NCI-H146 treated with DMSO at 0.1 percent for 48 hours (cell line): ENCODE measurements at regions not wholly inside any gene's neighbourhood (a gene's known extent, or its start where the extent isn't known, plus 50 kb on each side); places are given as distances from the start of the nearest gene placed in this dataset.

Experiments used
- DNase-seq: peaks from one replicate; lab custom pipeline; 2025; ENCODE audit not compliant: unreplicated experiment; lab: John Stamatoyannopoulos, UW

DNA sequence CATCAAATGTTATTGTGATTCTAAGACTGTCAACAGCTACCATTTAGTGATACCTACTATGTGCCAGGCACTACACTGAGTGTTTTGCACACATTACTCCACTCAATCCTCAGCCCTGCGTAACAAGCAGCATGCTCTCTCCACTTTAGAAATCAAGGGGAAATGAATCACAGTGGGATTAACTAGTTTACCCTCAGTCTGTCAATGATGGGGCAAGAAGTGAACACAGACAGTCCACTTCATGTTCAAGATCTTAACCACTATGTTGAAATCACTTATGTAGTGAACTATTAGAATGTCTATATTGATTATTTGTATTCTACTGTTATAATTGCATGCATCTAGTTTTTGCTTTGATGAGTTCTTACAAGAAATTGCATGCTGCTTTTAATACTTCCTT, 165.3 kb downstream of the LTN1 start:
- DNase-seq = no peak

- no peak for DNase-seq
These were observed 166.1 kb downstream of the LTN1 start for GRCh38 chr21:28826569-28826968.

DNA sequence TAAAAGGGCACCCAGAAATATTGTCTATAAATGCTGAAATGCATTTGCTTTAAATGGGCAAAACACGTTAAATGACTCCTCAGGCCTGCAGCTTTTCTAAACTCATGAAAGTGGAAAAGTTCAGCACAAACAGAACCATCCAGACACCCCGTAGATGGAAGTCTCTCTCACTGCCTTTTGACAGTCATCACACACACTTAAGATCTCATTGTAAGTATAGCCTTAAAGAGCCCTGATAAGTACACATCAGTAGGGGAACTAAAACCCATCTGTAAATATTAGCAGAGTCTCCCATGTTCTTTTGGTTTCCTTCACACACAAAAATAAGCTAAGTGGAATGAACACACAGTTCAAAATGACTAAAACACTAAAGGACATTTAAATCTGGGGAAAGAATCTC, 166.7 kb downstream of the LTN1 start:
- DNase-seq = no peak

- no peak for DNase-seq
These were observed 169.2 kb downstream of the LTN1 start for GRCh38 chr21:28823429-28823828.

DNA sequence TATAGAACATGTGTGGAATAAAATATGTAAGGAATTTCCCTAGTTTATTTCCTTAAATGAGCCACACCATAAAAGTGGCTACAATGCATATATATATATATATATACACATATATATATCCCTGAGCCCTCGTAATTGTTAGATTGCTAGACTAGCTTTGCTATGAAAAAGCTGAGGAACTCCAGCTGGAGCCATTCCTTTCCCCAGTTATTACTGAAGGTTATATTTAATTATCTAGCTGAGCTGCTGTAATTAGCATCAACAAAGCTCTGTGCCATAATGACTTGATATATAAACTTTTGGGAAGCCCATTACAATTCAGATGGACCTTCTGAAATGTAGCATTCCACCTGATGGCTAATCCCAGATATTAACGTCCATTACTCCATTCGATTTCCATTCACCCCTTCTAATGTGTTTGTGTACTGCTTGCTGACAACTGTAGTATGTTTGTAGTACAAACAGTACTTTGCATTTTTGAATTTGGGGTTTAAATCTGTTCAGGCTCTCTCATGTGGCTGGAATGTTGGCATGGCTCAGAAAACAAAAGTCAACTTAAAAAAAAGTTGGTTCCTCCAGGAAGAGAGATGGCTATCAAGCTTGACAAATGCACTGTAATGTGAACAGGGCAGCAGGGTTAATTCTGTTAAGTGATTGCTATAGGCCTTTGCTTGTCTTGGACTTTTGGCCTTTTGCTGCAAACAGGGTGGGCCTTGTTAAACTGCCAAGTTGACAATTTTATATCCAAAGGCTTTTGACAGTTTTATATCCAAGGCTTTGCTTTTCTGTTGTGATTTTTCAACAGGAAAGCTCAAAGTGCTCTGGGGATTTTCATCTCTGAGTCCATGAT, 170.0 kb downstream of the LTN1 start:
- DNase-seq = no peak

DNA sequence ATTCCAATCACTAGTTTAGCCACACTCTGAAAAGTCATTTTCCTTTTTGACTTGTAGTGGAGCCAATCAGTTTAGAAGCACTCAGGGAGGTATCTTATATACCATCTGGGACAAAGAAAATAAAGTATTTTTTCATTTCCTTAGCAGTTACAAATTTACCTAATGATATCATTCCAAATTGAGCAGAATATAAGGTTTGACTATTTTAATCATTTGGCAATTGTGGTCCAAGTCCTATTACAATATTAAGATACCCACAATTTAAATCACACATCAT, 170.6 kb downstream of the LTN1 start:
- DNase-seq = no peak

DNA sequence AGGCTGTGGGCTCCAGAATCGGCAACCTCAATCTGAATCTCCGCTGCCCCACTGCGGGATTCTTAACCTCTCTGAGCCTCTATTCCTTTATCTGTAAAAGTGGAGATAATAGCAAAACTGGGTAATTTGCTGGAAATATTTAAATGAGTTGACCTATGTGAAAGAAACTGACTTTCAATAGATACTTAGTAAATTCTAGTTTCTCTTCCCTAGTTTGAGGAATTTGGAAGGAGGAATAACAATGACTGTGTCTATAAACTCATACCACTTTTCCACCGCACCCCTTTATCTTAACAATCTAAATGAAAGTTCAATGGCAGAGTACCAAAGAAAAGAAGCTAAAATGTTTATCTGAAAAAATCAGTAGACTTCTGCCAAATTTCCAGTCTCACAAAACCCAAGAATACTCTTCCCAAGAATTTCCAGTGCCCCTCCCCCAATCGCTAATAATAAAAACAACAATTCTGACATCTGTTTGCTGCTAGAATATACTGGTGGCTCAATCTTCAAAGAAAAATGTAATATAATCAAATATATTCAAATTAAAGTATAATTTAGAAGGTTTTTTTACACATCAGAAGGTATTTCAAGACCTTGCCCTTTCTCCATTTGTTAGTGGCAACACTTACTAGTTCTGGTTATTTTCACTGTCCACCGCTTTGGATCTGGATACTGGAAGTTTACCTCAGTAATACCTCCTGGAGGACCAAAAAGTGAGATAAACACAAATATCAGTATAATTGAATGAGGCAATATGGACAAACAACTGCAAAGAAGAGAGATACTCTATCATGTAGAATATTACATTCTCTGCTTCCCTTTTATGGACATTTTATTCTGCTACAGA, 171.2 kb downstream of the LTN1 start:
- DNase-seq = no peak

GRCh38 chr21:28818663-28819278, 173.9 kb downstream of the LTN1 start:
- no peak for DNase-seq

DNA sequence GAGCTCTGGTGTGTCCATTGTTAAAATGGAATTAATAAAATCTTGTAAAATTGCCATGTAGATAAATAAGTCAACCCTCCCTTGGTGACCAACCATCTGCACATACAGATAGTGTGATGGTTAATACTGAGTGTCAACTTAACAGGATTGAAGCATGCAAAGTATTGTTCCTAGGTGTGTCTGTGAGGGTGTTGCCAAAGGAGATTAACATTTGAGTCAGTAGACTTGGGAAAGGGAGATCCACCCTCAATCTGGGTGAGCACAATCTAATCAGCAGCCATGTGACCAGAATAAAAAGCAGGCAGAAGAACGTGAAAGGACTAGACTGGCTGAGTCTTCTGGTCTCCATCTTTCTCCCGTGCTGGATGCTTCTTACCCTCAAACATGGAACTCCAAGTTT, 174.8 kb downstream of the LTN1 start:
- DNase-seq = no peak

GRCh38 chr21:28811860-28812259, 180.8 kb downstream of the LTN1 start:
- DNase-seq = no peak

DNA sequence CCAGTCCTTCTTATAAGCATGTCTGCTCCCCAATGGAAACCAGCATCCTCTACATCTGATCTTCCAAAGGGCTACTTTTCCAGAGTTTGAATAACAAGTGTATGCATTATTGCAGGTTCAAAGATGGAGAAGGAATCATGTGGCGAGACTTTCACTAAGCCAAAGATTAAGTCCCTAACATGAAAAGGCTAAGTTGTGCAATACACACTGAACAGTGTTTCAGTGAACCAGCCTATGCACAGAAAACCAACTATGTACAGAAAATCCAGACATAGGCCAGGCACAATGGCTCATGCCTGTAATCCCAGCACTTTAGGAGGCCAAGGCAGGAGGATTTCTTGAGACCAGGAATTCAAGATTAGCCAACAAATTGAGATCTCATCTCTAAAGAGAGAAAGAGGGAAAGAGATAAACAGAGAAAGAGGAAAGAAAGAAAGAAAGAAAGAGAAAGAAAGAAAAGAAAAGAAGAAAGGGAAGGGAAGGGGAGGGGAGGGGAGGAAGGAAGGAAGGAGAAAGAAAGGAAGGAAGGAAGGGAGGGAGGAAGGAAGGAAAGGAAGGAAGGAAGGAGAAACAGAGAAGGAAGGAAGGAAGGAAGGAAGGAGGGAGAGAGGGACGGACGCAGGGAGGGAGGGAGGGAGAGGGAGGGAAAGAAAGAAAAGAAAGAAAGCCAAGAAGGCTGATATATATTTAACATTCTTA, 181.7 kb downstream of the LTN1 start:
- no peak for DNase-seq

DNA sequence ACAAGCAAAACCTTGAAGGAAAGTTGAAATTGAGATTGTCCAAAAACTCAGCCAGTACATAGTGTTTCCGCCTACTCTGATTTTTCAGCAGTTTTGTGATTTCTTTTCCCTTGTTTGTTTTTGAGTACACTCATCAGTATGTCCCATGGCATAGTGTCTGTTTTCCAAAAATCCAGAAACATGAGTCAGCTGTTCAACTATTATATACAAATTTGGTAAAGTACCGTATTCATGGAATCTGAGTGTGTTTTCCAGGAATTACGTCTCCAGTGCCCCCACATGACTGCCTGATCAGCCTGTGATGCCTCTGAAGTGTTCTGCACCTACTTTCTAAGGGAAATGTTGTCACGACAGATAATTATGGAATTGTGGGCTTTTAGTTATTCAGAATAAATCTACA, 186.8 kb downstream of the LTN1 start:
- DNase-seq = no peak

DNA sequence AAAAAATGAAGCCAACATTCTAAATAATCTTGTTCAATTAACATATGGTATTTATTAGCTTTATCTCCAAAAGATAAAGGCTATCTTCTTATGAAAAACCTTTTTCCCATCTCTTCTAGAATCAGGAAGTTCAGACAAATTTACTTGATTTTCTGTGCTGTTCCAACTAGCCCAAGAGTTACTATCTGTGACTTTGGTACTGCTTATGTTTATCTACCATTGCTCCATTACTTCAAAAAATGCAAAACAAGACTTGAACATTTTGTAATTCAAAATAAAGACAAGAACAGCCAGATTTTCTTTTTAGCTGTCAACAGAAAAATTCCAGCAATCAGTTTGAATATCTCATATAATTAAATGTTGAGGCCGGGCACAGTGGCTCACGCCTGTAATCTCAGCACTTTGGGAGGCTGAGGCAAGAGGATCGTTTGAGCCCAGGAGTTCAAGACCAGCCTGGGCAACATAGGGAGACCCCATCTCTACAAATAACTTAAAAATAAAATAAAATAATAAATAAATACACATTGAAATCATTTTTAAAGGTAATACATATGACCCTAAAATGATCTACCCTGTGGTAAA, 188.5 kb downstream of the LTN1 start:
- DNase-seq = no peak

- DNase-seq = no peak
These were observed 190.8 kb downstream of the LTN1 start for GRCh38 chr21:28801906-28802305.

DNA sequence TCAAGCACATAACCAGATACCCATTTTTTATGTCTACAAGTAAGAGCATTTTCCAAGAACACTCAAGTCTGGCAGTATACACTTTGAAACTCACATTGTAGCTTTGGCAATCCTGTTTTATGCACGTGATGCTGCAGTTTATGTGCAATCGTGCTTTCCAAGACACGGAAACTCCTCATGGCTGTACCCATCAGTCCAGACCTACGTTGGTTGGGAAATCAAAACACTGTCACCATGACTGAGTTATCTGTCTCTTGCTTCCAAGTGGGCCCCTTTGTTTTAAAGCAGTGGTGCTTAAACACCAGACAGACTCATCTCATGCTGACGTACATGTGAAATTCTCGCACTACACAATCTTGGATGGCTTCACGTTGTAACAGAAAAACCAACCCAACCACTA, 192.8 kb downstream of the LTN1 start:
- DNase-seq = no peak

GRCh38 chr21:28798798-28799197, 193.9 kb downstream of the LTN1 start:
- no peak for DNase-seq

- no peak for DNase-seq
These were observed 197.4 kb downstream of the LTN1 start for GRCh38 chr21:28795251-28795650.

DNA sequence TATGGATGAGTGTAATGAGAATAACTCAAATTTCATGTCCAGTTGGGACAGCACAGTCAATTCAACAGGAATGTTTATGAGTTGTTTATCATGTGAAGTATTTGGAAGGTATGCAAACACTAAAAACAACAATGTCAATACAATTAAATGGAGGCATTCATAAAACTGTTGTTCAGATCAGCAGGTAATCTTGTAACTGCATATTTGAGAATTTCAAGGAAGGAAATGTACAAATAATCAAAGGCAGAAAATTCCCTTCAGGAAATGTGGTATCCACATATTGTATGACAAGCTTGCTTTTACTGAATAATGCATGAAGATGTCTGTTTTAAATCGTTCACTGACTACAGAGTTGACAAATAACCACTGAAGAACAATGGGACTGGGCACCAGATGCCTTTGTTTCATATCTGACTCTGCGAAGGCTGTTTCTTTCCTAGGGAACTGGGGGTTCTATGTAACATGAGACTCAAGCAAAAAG, 198.3 kb downstream of the LTN1 start:
- DNase-seq = no peak

GRCh38 chr21:28793043-28793442, 199.6 kb downstream of the LTN1 start:
- DNase-seq = no peak

- DNase-seq = no peak
These were observed 200.9 kb downstream of the LTN1 start for GRCh38 chr21:28791595-28792282.
